GM12891 (cell line): ENCODE measurements at regions not wholly inside any gene's neighbourhood (a gene's known extent, or its start where the extent isn't known, plus 50 kb on each side); places are given as distances from the start of the nearest gene placed in this dataset.

Source experiments
- PAX5 ChIP-seq: IDR thresholded peaks from 2 replicates; pipeline ENCODE4 v1.6.1; 2011; ENCODE audit warnings: low read length, moderate library complexity, mild to moderate bottlenecking; ENCODE audit not compliant: insufficient read depth, severe bottlenecking
- POLR2A ChIP-seq: IDR thresholded peaks from 2 replicates; pipeline ENCODE4 v1.6.1; 2011; ENCODE audit warnings: low read depth, low read length, control low read depth
- POLR2AphosphoS5 ChIP-seq: IDR thresholded peaks from 2 replicates; pipeline ENCODE4 v1.6.1; 2011; ENCODE audit warnings: low read depth, low read length, control low read depth
- POU2F2 ChIP-seq: IDR thresholded peaks from 2 replicates; pipeline ENCODE4 v1.6.1; 2011; ENCODE audit warnings: low read depth, mild to moderate bottlenecking, control low read depth, low read length, moderate library complexity
- TAF1 ChIP-seq: IDR thresholded peaks from 2 replicates; pipeline ENCODE4 v1.6.1; 2011; ENCODE audit warnings: low read depth, low read length, control low read depth

GRCh38 chr4:12053966-12054365 is 625.3 kb upstream of the HS3ST1 start:
- TF ChIP-seq TAF1 = no peak
- no peak for TF ChIP-seq POU2F2
- no peak for TF ChIP-seq POLR2A
- no peak for TF ChIP-seq POLR2AphosphoS5
- no peak for TF ChIP-seq PAX5
